ENCODE measurements at regions not wholly inside any gene's neighbourhood (a gene's known extent, or its start where the extent isn't known, plus 50 kb on each side); places are given as distances from the start of the nearest gene placed in this dataset.
"Not testable (repeated sequence)": the region's sequence is repeated elsewhere in the genome, so short reads cannot be mapped to it uniquely, and the experiment has no call there.

DNA sequence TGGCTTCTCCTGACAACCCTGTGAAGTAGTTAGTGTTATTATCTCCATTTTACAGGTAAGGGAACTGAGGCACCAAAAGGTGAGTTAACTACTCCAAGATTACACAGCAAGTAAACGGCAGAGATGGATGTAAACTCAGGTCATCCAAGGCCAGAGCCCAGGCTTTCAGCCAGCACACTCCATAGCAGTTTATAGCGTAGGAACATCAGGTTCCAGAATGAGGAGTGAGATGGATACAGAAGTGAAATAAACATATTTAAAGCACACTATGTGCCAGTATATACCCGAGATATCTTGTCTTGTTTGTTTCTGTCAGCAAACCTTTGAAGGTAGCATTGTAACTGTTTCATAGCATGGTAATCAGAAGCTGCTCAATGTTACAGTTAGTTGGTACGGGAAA, 279.0 kb downstream of the OXSM start:
- DNase-seq (ENCODE audit: low read depth), result no peak

DNA sequence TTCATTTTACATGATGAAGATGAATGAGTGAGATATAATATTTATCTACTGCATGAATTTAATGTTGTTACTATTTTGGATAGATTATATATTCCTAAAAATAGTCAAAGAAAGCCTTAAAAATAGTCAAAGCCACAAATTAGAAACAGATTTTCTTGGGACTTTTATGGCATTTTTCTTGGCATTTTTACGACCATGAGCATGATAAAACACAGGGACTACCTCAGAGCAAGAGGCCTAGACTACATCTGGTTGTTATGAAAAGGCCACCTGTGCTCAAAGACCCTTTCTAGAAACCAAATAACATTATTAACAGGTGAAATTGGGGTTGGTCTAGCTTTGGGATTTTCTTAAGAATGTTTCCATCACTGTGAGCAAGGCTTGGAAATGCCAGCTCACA, 281.0 kb downstream of the OXSM start:
- no peak for DNase-seq (ENCODE audit: low read depth)

DNA sequence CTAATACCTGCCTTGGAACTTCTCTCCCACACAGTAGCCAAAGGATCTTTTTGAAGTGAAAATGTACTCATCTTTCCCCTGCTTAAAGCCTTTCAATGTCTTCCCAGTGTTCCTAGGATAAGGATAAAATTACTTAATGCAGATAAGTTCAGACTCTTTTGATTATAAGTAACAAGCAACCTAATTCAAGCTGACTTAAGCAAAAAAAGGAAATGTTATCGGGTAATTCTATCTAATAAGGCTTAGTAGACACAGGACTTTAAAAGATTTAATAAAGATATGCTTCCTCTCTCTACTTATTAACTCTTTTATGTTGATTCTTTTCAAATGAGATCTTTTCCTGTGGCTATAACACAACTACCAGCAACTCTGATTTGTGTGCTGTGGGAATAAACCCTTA, 284.2 kb downstream of the OXSM start:
- DNase-seq (ENCODE audit: low read depth), result no peak

DNA sequence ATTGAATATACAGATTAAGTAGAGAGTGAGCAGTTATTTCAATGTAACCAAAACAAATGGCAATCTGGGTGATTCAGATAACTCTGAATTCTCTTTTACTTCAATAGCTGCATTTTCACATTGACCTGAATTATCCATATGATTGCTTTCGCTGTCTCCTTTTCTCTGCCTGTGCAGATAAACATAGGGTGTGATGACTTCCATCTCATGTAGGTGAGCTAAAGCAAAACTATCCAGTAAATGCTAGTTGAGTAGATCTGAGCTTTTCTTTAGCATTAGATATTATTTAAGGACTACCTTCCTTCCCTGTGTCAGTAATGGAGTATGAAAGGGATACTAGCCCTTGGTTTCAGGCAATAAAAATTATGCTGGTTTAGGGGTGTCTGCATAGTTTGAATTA, 288.6 kb downstream of the OXSM start:
- DNase-seq (ENCODE audit: low read depth), result no peak

DNA sequence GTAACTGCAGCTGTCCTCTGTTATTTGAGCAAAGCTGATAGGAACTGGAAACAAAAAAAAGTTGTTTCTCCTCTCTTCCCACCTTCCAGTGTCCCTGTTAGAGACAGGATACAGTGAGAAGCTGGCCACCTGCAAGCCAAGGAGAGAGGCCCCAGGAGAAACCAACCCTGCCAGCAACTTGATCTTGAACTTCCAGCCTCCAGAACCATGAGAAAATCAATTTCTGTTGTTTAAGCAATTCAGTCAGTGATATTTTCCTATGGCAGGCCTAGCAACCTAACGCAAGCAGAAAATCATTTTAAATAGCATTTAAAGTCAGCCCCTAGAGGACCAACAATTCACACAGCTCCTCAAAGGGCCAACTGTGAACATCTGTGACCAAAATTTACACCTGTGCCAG, 291.3 kb downstream of the OXSM start:
- DNase-seq (ENCODE audit: low read depth), result no peak

GRCh38 chr3:26081806-26082205, 291.9 kb downstream of the OXSM start:
- no peak for DNase-seq (ENCODE audit: low read depth)

GRCh38 chr3:26082911-26083310, 293.0 kb downstream of the OXSM start:
- DNase-seq (ENCODE audit: low read depth), result no peak

GRCh38 chr3:26084629-26085028, 294.7 kb downstream of the OXSM start:
- DNase-seq (ENCODE audit: low read depth), result no peak

- no peak for DNase-seq (ENCODE audit: low read depth)
Observed at GRCh38 chr3:26087751-26088150, 297.9 kb downstream of the OXSM start.

GRCh38 chr3:26089249-26089648, 299.4 kb downstream of the OXSM start:
- DNase-seq (ENCODE audit: low read depth), result no peak

- no peak for DNase-seq (ENCODE audit: low read depth)
Observed at GRCh38 chr3:26090589-26090988, 300.7 kb downstream of the OXSM start.

GRCh38 chr3:26091096-26091495, 301.2 kb downstream of the OXSM start:
- no peak for DNase-seq (ENCODE audit: low read depth)

DNA sequence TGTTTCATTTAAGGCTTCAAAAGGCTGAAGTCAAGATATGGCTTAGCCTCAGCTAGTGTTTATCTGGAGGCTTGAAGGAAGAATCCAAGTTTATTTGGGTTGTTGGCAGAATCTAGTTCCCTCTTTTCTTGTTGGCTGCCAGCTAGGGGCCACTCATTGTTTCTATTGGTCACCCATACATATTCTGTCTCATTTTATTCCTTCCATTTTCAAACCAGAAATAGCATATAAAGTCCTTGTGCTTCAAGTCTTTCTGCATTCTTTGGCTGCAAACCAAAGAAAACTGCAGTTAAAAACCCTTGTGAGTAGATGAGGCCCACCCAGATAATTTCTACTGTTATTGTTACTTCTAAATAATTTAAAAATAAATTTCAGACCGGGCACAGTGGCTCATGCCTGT, 301.7 kb downstream of the OXSM start:
- no peak for DNase-seq (ENCODE audit: low read depth)

DNA sequence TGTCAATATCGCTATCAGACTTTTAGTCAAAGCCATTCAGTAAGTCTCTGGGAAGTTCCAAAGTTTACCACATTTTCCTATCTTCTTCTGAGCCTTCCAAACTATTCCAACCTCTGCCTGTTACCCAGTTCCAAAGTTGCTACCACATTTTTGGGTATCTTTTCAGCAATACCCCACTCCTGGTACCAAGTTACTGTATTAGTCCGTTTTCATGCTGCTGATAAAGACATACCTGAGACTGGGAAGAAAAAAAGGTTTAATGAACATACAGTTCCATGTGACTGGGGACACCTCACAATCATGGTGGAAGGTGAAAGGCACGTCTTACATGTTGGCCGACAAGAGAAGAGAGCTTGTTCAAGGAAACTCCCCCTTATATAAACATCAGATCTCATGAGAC, 307.2 kb downstream of the OXSM start:
- DNase-seq (ENCODE audit: low read depth), result not testable (repeated sequence)

DNA sequence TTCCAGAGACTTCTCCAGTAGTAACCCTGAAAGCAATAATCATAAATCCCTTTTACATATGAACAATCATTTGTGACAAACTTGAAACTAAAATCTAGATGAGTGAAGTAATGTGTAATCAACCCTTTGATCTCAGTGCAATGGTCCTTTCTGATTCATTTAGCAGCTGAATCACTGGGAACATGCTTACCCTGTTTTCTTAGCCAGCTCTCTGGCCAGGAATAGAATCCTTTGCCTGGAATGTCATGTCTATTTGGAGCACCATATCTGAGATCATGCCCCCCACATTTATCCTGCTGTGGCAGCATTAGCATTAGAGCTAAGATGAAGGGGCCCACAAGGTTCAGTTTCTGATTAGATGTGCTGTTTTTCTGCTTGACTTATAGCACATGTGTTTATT, 309.8 kb downstream of the OXSM start:
- no peak for DNase-seq (ENCODE audit: low read depth)

DNA sequence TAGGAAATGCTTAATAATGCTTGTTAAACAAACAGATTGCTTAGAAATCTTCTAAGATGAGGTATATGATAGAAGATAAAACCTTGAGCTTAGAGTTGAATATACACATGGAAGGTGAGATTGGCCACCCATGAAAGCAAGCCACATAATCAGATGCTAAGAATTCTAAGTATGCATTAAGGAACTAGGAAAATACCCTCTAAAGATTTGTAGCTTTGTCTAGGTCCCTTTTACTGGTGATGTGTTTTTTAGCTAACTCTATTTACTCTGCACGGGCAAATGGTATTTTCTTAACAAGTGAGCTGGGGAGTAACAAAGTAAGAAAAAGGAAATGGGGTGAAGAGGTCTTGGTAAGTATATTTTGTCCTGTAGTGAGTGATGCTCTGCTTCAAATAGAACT, 310.3 kb downstream of the OXSM start:
- DNase-seq (ENCODE audit: low read depth), result no peak

GRCh38 chr3:26102376-26102775, 312.5 kb downstream of the OXSM start:
- DNase-seq (ENCODE audit: low read depth), result no peak

- DNase-seq (ENCODE audit: low read depth), result no peak
Observed at GRCh38 chr3:26104851-26105251, 315.0 kb downstream of the OXSM start.

GRCh38 chr3:26105261-26105660, 315.4 kb downstream of the OXSM start:
- DNase-seq (ENCODE audit: low read depth), result no peak

- DNase-seq (ENCODE audit: low read depth), result no peak
Observed at GRCh38 chr3:26106228-26106627, 316.3 kb downstream of the OXSM start.

DNA sequence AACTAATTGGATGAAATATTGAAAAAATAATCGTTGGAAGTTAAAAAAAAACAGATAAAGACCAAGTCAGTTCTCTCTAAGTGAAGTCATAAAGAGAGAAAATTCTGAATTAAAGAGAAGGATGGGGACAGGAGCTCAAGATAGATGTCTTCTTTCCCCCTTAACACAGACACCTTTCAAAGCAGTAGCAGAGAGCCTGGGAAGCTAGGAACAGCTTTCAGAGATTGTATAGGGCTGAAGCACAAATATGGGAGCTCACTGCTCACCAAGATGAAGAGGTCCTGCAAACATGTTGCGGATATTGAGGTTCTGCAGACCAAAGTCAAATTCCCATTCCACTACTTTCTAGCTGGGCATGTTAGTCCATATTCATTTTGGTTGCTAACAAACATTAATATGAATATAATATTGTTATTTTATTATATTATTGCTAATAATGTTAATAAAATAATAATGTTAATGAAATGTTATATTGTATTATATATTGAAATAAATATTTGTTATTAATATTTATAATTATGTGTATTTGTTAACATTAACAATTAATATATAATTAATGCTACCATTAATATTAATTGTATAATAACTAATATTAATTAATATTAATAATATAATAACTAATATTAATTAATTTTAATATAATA, 319.1 kb downstream of the OXSM start:
- DNase-seq (ENCODE audit: low read depth), result no peak

GRCh38 chr3:26114851-26115250, 325.0 kb downstream of the OXSM start:
- DNase-seq (ENCODE audit: low read depth), result no peak

DNA sequence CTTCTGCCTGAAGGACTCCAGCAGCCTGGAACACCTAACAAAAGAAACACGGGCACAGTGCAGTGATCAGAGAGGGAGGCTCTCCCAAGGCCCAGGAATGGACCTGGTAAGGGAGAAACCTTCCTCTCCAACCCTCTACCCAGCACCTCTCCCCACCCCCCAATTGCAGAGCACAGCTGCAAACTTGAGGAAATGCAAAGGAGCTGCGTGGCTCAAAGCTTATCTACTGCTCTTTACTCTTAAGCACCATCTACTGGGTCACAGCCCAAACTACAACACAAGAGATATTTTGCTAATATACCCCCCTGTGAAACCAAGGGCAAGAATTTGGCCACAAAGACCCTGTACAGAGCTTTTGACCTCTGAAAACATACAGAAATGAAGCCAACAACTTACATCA, 328.3 kb downstream of the OXSM start:
- no peak for DNase-seq (ENCODE audit: low read depth)

DNA sequence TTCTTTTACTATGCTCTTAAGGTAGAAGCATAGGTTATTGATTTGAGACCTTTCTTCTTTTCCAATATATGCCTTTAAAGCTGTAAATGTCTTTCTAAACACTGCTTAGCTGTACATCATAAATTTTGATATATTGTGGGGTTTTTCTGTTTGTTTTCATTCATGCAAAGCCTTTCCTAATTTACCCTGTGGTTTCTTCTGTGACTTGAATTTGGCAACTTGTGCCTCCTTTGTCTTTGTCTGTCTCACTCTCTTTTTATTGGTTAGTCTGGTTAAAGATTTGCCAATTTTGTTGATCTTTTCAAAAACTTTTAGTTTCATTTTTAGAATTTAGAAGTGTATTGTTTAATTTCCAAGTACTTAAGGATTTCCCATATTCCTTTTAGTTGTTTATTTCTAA, 343.1 kb downstream of the OXSM start:
- no peak for DNase-seq (ENCODE audit: low read depth)

DNA sequence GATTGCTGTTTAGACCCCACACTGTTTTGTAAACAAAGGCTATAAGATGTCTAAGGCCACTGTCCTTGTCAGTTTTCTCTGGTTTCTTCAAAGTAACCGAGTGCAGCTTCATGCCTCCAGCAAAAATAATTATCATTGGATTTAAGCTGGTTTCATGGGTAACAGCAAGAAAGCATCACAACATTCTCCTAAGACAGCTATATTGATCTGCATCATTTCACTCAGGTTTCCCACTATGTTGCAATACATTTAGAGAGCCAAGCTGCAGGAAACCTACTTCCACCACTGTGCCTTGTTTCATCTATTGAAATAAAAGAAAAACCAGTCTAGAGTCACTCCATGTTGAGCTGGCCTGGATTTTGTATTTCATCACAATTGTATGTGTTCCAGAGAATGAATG, 351.4 kb downstream of the OXSM start:
- no peak for DNase-seq (ENCODE audit: low read depth)

Data from Daoy (cell line).